ENCODE measurements at regions not wholly inside any gene's neighbourhood (a gene's known extent, or its start where the extent isn't known, plus 50 kb on each side); places are given as distances from the start of the nearest gene placed in this dataset.

GRCh38 chr2:105943977-105944376 is 199.3 kb downstream of the NCK2 start:
- POLR2A ChIA-PET = interaction anchor here (0.7 kb wide), 1 partner anchor 325 kb away, joined by 6 read pairs; no protein-coding TSS in a partner anchor
- Histone ChIP-seq H3K27ac (ENCODE audit: low read depth, low read length, poor library complexity, severe bottlenecking) (no peak overlapping the region), H3K4me2 (ENCODE audit: low read length) (no peak overlapping the region), H3K4me3 (ENCODE audit: low read depth, low read length, poor library complexity, severe bottlenecking) (no peak overlapping the region), H3K4me1 (ENCODE audit: insufficient read depth, low read length, poor library complexity, severe bottlenecking) (no peaks in the 10 kb centered on the region), H2AFZ (ENCODE audit: low read length) (no peak overlapping the region), H3K9me3 (ENCODE audit: low read length) (no peaks in the 10 kb centered on the region), H3K36me3 (ENCODE audit: insufficient read depth, low read length) (no peaks in the 10 kb centered on the region), H3K9me2 (ENCODE audit: insufficient read depth, low read length) (no peaks in the 10 kb centered on the region), H3K79me2 (ENCODE audit: insufficient read depth, low read depth, low read length) (no peaks in the 10 kb centered on the region), H4K20me1 (ENCODE audit: insufficient read depth, low read length) (no peaks in the 10 kb centered on the region)
- intact Hi-C loops (cut with micrococcal nuclease; ENCODE audit: unreplicated experiment) = no loop called here
- TF ChIP-seq EZH2phosphoT487 (IDR thresholded peaks at IDR 0.05; ENCODE audit: borderline replicate concordance, low read depth, low read length) (no peak), CTCF (conservative IDR thresholded peaks at IDR 0.05; ENCODE audit: low read length) (no peak)
- CTCF ChIA-PET (ENCODE audit: unreplicated experiment) = no interaction called here
- DNase-seq (ENCODE audit: low spot score) = no peak
- BruUV-seq (replicated peaks) = no TSS peak
